GM19452 (cell line): ENCODE measurements at regions not wholly inside any gene's neighbourhood (a gene's known extent, or its start where the extent isn't known, plus 50 kb on each side); places are given as distances from the start of the nearest gene placed in this dataset.
A peak's percentile ranks its signal among the peaks of the same experiment; 100 is the strongest.
"Not testable (repeated sequence)": the region's sequence is repeated elsewhere in the genome, so short reads cannot be mapped to it uniquely, and the experiment has no call there.

Source experiments
- ATAC-seq: cut with Tn5 transposase; IDR thresholded peaks from one replicate; pipeline ENCODE4 v1.9.1; 2021; ENCODE audit not compliant: unreplicated experiment

GRCh38 chr10:91745090-91745831, 53.0 kb upstream of the TNKS2 start:
- no peak for ATAC-seq

GRCh38 chr10:91743465-91743864, 54.8 kb upstream of the TNKS2 start:
- no peak for ATAC-seq

DNA sequence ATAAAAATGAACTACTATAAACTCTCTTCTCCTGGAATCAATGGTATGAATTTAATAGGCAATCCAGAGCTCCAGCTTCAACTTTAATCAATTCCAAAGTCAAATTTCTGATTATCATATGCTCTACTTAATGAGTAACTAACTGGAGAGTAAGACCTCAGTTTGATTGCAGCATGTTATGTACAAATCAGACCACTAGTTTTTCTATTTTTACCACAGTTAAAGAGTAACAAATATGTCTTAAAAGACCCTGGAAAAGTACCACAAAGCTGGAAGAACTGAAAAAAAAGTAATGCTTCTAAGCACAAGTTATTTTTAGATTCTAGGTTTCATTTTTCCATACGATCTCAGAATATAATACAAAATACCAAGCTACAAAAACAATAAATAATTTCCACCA, 56.0 kb upstream of the TNKS2 start:
- no peak for ATAC-seq

DNA sequence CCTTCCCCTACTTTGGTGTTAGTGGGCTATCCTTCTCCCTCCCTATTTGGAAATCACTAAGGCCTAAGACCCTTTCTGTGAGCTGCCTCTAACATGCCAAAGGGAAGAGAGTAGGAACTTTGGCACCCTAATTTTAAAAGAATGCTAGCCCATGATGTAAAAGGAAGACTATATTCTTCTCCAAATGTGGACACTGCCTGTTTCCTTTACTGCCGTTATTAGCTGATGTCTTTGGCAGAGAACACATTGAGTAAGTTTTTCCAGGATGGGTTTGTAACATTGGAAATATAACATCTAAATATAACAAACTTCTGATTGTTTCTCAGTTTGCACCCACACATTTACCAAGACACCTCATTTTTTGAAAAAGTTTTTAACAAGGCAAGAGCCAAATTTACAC, 56.9 kb upstream of the TNKS2 start:
- ATAC-seq: no peak

DNA sequence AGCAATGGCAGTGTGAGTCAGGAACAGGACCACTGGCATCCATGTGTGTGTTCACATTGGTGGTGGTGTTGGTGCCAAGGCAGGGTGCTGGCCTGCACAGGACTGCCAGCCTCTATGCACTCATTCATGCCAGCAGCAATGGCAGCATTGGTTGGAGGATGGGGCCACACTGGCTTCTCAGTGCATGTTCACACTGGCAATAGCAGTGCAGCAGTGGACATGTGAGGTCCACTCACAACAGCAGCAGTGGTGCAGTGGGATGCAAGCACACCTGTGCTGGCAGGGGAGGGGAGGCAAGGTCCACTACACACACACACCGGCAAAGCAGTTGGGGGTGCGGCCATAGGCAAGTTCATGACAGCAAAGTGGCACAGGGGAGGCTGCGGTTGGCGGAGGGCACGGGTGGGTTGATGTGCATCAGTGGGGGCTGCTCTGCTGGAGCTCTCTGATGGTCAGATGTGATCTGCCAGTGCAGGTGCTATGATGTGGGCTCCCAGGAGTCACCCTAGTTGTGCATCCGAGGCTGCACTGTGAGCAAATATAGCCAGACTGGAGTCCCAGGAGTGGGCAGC, 57.8 kb upstream of the TNKS2 start:
- ATAC-seq: no peak

- ATAC-seq: not testable (repeated sequence)
Observed at GRCh38 chr10:91732265-91732664, 66.0 kb upstream of the TNKS2 start.

- not testable (repeated sequence) for ATAC-seq
Observed at GRCh38 chr10:91729339-91729738, 68.9 kb upstream of the TNKS2 start.

DNA sequence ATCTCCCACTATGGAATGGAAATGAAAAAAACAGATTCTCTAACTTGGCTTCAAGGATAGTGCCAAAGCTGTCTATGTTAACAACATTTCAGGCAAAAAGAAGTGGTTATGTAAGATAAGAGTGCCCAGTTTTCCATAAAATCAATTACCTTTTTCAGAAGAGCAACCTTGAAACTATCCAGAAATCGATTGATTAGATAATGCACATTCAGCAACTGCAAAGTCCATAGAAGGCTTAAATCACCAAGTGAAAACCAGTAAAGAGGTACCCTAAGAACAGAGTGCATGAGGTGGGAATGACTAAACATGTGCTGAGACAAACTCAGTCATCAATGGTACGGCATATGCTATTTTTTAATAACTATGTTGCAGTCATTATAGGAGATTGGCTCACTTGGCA, 71.9 kb upstream of the TNKS2 start:
- no peak for ATAC-seq

GRCh38 chr10:91724933-91725332, 73.3 kb upstream of the TNKS2 start:
- no peak for ATAC-seq

- no peak for ATAC-seq
Observed at GRCh38 chr10:91713461-91714072, 80.7 kb upstream of the PPP1R3C start.

- ATAC-seq: peak; percentile 65
Observed at GRCh38 chr10:91711885-91712680, 79.2 kb upstream of the PPP1R3C start.

DNA sequence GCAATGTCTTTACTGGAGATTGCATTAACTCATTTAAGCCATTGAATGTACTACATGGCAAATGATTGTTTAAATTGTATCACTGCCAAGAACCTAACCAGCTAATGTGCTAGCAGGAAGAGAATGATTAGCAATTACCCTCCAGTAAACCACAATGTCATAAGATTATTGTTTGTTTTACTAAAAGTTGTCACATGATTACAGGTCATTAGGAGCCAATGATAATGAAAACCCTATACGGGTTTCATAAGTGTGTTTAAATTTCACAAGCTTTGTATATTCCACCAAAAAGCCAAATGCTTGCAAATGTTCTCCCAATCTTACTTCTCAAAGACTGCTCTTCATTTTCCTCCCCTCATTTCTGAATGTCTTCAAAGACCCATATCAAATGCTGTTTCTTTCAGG, 76.5 kb upstream of the PPP1R3C start:
- no peak for ATAC-seq

GRCh38 chr10:91708174-91708861, 75.4 kb upstream of the PPP1R3C start:
- ATAC-seq: no peak

- no peak for ATAC-seq
Observed at GRCh38 chr10:91707236-91707635, 74.4 kb upstream of the PPP1R3C start.

DNA sequence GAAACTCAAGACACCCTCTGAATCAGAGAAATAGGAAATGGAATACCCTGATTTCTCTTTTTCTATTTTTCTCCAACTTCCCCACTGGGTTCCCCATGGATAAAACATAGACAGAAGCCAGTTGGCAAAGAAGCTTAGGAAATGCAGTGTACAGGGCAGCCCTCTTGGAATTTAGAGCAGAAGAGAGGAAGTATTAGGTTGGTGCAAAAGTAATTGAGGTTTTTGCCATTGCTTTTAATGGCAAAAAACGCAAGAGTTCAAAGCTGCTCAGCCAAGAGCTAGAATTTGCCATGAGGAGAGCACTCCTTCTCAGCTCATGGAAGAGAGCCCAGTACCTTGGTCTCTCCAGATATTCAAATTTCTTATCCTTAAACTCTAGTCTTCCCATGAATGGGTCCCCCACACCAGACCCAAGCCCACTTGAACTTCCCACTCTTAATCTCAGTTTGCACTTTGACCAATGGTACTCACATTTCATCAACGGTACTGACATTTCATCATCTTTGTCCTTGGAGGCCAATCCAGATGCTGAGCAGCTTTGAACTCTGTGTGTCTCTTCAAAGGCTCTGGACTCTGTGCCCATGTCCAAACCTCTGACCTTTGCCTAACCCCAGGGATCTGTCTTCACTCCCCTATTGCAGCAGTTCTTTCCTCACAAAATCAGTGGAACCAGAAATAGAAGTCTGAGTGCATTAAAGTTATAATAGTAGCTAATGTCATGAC, 73.2 kb upstream of the PPP1R3C start:
- no peak for ATAC-seq

GRCh38 chr10:91702620-91703019, 69.7 kb upstream of the PPP1R3C start:
- ATAC-seq: no peak

GRCh38 chr10:91700788-91701444, 68.0 kb upstream of the PPP1R3C start:
- no peak for ATAC-seq

DNA sequence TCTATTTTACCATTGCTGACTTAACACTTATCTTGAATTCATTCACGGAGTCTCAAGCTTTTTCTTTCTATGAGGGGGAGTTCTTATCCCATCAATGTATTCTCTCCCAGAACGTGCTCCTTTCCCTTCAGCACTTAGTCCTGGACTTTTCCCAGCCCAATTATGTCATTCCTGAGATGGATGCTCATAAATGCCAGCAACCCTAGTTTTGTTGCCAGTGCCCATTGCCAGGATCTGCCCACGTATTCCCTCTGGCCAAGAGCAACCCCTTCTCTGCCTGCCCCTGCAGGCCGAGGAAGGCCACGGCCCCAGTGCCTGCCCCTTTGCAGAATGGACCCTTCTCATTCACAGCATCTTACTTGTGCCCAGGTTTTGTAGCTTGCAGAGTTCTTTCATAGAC, 67.4 kb upstream of the PPP1R3C start:
- no peak for ATAC-seq

GRCh38 chr10:91698258-91698657, 65.4 kb upstream of the PPP1R3C start:
- ATAC-seq: no peak
